ENCODE measurements at regions not wholly inside any gene's neighbourhood (a gene's known extent, or its start where the extent isn't known, plus 50 kb on each side); places are given as distances from the start of the nearest gene placed in this dataset.

GRCh38 chr21:20789729-20790500 is 208.3 kb upstream of the NCAM2 start:
- TF ChIP-seq POLR2AphosphoS5 (IDR thresholded peaks at IDR 0.05): no peak
- no peak for TF ChIP-seq POLR2A (IDR thresholded peaks at IDR 0.05; ENCODE audit: low read depth)
- no peak for TF ChIP-seq CTCF (IDR thresholded peaks at IDR 0.05)
